Adrenal gland (tissue), 5 donors: ENCODE measurements at regions not wholly inside any gene's neighbourhood (a gene's known extent, or its start where the extent isn't known, plus 50 kb on each side); places are given as distances from the start of the nearest gene placed in this dataset.
"Not testable (repeated sequence)": the region's sequence is repeated elsewhere in the genome, so short reads cannot be mapped to it uniquely, and the experiment has no call there.

Experiments
- CTCF ChIP-seq, 6 experiments: fragments of 450-650 bp in 4 of 6; fragments of 200-600 bp in 2 of 6; sonication (generic) in 1 of 6; IDR thresholded peaks; 1 replicate in 5 of 6; 2 replicates in 1 of 6; pipeline versions ENCODE4 v1.5.1 to v1.8.0; 2016 to 2021; ENCODE audit warnings: antibody characterized with exemption in 6 of 6, mild to moderate bottlenecking in 2 of 6, moderate library complexity in 1 of 6
- POLR2A ChIP-seq, 2 donors: fragments of 450-650 bp; IDR thresholded peaks; one replicate each; pipeline ENCODE4 v1.6.1; 2017; ENCODE audit warnings: antibody characterized with exemption in 2 of 2, mild to moderate bottlenecking in 2 of 2, moderate library complexity in 1 of 2
- donor health status: DM: no; HTN: no; CAD: no.

DNA sequence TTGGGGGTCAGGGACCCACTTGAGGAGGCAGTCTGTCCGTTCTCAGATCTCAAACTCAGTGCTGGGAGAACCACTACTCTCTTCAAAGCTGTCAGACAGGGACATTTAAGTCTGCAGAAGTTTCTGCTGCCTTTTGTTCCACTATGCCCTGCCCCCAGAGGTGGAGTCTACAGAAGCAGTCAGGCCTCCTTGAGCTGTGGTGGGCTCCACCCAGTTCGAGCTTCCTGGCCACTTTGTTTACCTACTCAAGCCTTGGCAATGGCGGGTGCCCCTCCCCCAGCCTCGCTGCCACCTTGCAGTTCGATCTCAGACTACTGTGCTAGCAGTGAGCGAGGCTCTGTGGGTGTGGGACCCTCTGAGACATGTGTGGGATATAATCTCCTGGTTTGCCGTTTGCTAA is 122.7 kb downstream of the GPR65 start:
- not testable (repeated sequence) for TF ChIP-seq CTCF, POLR2A (IDR thresholded peaks at IDR 0.05)
